Peyer's patch (tissue), 4 donors: ENCODE measurements at regions not wholly inside any gene's neighbourhood (a gene's known extent, or its start where the extent isn't known, plus 50 kb on each side); places are given as distances from the start of the nearest gene placed in this dataset.

Source experiments
- CTCF ChIP-seq, 6 experiments: fragments of 450-650 bp in 4 of 6; fragments of 200-600 bp in 2 of 6; sonication (generic) in 1 of 6; IDR thresholded peaks; one replicate each; pipeline ENCODE4 v1.5.1; 2017 to 2019; ENCODE audit warnings: antibody characterized with exemption in 6 of 6, mild to moderate bottlenecking in 3 of 6, moderate library complexity in 1 of 6
- POLR2A ChIP-seq, 2 donors: fragments of 450-650 bp; IDR thresholded peaks; one replicate each; pipeline ENCODE4 v1.5.1; 2017; ENCODE audit warnings: antibody characterized with exemption in 2 of 2, mild to moderate bottlenecking in 2 of 2, moderate library complexity in 2 of 2

- TF ChIP-seq CTCF (IDR thresholded peaks at IDR 0.05), result no peak
- TF ChIP-seq POLR2A (IDR thresholded peaks at IDR 0.05), result no peak
These were observed 254.5 kb downstream of the SOX3 start for GRCh38 chrX:140250391-140250790.
